DMS153 treated with DMSO at 0.1 percent for 48 hours (cell line): ENCODE measurements at regions not wholly inside any gene's neighbourhood (a gene's known extent, or its start where the extent isn't known, plus 50 kb on each side); places are given as distances from the start of the nearest gene placed in this dataset.

ENCODE experiments used
- DNase-seq: peaks from one replicate; lab custom pipeline; 2025; ENCODE audit not compliant: unreplicated experiment; lab: John Stamatoyannopoulos, UW

DNA sequence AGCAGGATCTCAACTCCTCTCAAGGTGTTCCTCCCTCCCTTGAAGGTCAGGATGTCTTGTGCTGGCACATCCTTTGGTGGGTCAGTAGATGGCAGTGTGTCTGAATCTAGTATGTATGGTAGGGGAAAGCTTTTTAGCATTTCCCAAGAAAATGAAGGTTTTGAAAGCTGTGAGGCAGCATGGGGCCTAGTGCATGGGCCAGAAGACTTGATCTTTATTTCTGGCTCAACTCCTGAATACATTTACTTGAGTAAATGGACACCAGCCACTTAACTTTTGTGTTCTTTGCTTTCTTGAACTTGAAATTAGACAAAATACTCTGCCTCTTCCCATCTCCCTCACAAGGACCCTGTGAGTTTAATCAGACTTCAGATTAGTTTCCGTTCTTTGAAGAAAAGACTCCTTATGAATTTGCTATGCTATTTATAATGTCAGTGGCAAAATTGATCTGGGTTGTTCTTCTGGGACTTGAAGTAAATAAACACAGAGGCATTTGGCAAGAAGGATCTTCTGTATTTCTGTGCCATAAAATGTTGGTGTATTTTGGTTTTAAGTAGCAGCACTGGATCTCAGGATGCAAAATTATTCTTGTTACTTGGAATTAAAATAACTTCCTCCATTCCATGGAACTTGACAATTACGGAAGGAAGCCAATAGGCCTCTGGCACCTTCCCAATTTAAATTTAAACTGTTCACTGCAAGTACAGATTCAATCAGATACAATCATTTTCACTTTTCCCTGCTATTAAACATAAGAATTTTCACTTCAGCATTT is 288.8 kb downstream of the CASP12 start:
- DNase-seq, result peak; percentile 25

DNA sequence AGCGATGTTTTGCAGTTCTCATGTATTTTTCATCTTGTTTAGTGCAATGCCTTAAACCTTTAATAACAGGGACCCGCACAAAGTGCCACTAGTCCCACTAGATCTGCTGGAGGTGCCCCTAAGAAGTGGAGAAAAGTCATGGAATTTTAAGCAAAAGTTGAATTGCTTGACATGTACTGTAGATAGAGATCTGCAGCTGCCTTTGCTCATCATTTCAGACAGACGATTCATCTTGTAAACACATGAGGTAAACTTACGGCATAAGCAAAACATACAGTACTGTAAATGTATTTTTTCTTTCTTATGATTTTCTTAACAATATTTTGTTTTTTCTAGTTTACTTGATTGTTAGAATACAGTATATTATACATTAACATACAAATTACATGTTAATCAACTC is 295.6 kb downstream of the CASP12 start:
- no peak for DNase-seq

GRCh38 chr11:104594228-104594958 is 303.9 kb downstream of the CASP12 start:
- no peak for DNase-seq

- no peak for DNase-seq
These were observed 309.3 kb downstream of the CASP12 start for GRCh38 chr11:104588970-104589369.

GRCh38 chr11:104588446-104588845 is 309.8 kb downstream of the CASP12 start:
- DNase-seq, result no peak

GRCh38 chr11:104584823-104585222 is 313.4 kb downstream of the CASP12 start:
- no peak for DNase-seq

DNA sequence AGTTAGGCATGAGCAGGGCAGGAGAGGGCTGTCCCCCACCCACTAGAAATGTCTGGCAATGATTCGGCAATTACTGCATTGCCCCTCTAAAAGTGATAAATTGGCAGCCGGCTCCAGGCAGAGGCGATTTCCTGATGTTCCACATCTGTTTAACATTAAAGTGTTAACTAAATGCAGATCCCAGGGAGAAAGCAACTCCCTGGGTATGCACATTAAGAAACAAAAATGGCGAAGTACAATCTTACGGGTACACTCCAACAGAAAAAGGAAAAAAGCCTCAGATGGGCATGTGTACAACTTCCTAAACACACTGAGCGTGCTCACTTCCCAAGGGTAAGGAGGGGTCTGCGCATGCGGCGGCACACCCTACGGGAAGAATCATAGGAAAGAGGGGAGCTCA is 314.4 kb downstream of the CASP12 start:
- no peak for DNase-seq

GRCh38 chr11:104582431-104582830 is 315.8 kb downstream of the CASP12 start:
- DNase-seq, result no peak

GRCh38 chr11:104581246-104581980 is 316.8 kb downstream of the CASP12 start:
- DNase-seq, result no peak

- DNase-seq, result no peak
These were observed 324.7 kb downstream of the CASP12 start for GRCh38 chr11:104573441-104573990.

GRCh38 chr11:104572279-104572678 is 326.0 kb downstream of the CASP12 start:
- DNase-seq, result no peak

DNA sequence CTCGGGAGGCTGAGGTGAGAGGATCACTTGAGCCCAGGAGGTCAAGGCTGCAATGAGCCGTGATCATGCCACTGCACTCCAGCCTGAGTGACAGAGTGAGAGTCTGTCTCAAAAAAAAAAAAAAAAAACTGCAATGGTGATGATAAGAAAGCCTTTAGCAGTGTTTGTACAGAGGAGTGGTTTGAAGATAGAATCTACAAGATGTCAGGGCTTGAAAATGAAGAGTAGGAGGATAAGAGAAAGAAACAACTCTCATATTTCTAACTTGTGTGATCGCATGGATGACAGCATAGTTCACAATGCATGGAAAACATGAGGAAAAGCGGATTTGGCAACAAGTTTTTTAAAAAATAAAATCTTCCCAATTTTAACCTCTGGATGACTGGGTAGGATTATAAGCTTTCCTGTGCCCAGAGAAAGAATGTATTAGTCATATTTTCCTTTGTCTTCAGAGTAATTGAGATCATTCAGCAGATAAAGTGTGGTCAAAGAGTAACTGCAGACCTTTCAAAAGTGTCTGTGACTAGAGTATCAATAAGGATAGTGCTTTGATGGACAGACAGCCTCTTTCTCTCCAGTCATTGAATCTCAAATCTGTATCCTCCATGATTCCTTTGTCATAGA is 328.1 kb downstream of the CASP12 start:
- no peak for DNase-seq

DNA sequence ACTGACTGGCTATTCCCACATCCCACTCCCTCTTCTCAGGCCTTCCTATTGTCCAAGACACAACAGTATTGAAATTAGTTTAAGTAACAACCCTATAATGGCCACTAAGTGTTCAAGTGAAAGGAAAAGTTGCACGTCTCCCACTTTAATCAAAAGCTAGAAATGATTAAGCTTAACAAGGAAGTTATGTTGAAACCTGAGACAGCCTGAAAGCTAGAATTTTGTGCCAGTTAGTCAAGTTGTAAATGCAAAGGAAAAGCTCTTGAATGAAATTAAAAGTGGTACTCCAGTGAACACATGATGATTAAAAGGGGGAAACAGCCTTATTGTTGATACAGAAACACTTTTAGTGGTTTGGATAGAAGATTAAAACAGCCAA is 332.7 kb downstream of the CASP12 start:
- no peak for DNase-seq

GRCh38 chr11:104564921-104565582 is 333.2 kb downstream of the CASP12 start:
- DNase-seq, result no peak

DNA sequence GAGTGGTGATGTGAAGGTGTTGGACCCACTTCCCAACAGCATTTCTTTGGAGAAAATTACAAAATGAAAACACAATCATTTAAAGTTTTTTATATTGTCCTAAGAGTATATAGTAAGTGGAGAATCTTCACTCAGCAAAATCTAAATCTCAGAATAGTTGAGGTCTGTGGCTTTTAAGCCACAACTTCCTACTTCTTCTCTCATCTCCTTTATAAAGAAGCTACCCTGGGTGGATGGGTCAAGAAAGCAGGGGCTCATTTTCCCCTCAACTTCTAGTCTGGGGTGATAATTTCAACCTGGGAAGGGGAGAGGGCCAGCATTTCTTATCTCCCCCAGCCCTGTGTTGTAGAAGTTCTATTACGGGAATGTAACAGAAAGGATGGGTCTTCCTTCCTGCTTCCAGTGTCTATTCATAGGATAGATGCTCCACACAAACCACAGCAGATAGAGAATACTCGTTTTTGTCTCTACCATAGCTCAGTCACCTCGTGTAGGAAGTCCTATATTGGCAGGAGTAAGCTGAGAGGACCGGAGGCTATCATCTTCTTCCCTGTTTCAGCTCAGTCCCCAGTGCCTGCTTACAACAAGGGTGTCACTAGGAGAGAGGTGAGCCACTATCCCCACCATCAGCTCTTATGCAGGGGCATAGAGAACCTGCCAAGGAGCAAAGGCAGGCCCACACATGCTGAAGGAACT is 341.5 kb downstream of the CASP12 start:
- no peak for DNase-seq

- DNase-seq, result no peak
These were observed 349.2 kb downstream of the CASP12 start for GRCh38 chr11:104549019-104549418.

DNA sequence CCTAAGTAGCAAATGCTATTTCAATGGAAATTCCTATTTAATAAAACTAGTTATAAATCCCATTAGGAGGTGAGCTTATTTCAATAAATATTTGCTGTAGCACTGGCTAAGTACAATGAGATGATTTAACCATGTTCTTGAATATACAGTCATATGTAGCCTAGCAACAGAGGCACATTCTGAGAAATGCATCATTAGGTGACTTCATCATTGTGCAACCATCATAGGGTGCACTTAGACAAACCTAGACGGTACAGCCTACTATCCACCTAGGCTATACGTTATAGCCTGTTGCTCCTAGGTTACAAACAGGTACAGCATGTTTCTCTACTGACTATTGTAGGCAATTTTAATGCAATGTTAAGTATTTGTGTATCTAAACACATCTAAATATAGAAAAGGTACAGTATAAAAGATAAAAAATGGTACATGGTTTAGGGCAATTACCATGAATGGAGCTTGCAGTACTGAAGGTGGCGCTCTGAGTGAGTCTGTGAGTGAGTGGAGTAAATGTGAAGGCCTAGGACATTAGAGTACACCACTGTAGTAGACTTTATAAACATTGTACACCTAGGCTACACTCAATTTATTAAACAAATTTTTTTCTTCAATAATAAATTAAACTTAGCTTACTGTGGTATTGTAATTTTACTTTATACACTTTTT is 350.1 kb downstream of the CASP12 start:
- no peak for DNase-seq

GRCh38 chr11:104546501-104546900 is 351.8 kb downstream of the CASP12 start:
- no peak for DNase-seq

- DNase-seq, result no peak
These were observed 356.6 kb downstream of the CASP12 start for GRCh38 chr11:104541701-104542100.
